IPS-NIHi7 (cell line): ENCODE measurements at regions not wholly inside any gene's neighbourhood (a gene's known extent, or its start where the extent isn't known, plus 50 kb on each side); places are given as distances from the start of the nearest gene placed in this dataset.
"Not testable (repeated sequence)": the region's sequence is repeated elsewhere in the genome, so short reads cannot be mapped to it uniquely, and the experiment has no call there.

Source experiments
- DNase-seq: peaks from one replicate; pipeline ENCODE4 v3.0.0; 2012; ENCODE audit warnings: mixed read lengths; ENCODE audit errors: extremely low spot score

- not testable (repeated sequence) for DNase-seq
Observed at GRCh38 chr20:30508382-30508781, 749.1 kb upstream of the DEFB115 start.

- DNase-seq = no peak
Observed at GRCh38 chr20:30511322-30512030, 746.0 kb upstream of the DEFB115 start.

- no peak for DNase-seq
Observed at GRCh38 chr20:30513050-30513628, 744.3 kb upstream of the DEFB115 start.

GRCh38 chr20:30515915-30516314 lies 741.5 kb upstream of the DEFB115 start:
- not testable (repeated sequence) for DNase-seq

GRCh38 chr20:30518906-30519305 lies 738.6 kb upstream of the DEFB115 start:
- DNase-seq = not testable (repeated sequence)

- not testable (repeated sequence) for DNase-seq
Observed at GRCh38 chr20:30521686-30522415, 735.6 kb upstream of the DEFB115 start.

GRCh38 chr20:30524155-30524554 lies 733.3 kb upstream of the DEFB115 start:
- not testable (repeated sequence) for DNase-seq

- DNase-seq = not testable (repeated sequence)
Observed at GRCh38 chr20:30524761-30525160, 732.7 kb upstream of the DEFB115 start.

GRCh38 chr20:30533653-30534052 lies 723.8 kb upstream of the DEFB115 start:
- DNase-seq = not testable (repeated sequence)

- peak; percentile 72 for DNase-seq
Observed at GRCh38 chr20:30537459-30537858, 720.0 kb upstream of the DEFB115 start.

- not testable (repeated sequence) for DNase-seq
Observed at GRCh38 chr20:30540330-30541069, 717.0 kb upstream of the DEFB115 start.

GRCh38 chr20:30551236-30551635 lies 706.2 kb upstream of the DEFB115 start:
- DNase-seq = not testable (repeated sequence)

- DNase-seq = not testable (repeated sequence)
Observed at GRCh38 chr20:30556797-30557196, 700.7 kb upstream of the DEFB115 start.

- DNase-seq = not testable (repeated sequence)
Observed at GRCh38 chr20:30565086-30565485, 692.4 kb upstream of the DEFB115 start.

GRCh38 chr20:30569867-30570266 lies 687.6 kb upstream of the DEFB115 start:
- DNase-seq = not testable (repeated sequence)

GRCh38 chr20:30570622-30571021 lies 686.8 kb upstream of the DEFB115 start:
- DNase-seq = not testable (repeated sequence)

- DNase-seq = not testable (repeated sequence)
Observed at GRCh38 chr20:30574337-30574736, 683.1 kb upstream of the DEFB115 start.

GRCh38 chr20:30579069-30579468 lies 678.4 kb upstream of the DEFB115 start:
- not testable (repeated sequence) for DNase-seq

GRCh38 chr20:30579824-30580438 lies 677.5 kb upstream of the DEFB115 start:
- not testable (repeated sequence) for DNase-seq

GRCh38 chr20:30581839-30582238 lies 675.6 kb upstream of the DEFB115 start:
- not testable (repeated sequence) for DNase-seq

GRCh38 chr20:30584403-30584802 lies 673.1 kb upstream of the DEFB115 start:
- DNase-seq = not testable (repeated sequence)
